ENCODE measurements at regions not wholly inside any gene's neighbourhood (a gene's known extent, or its start where the extent isn't known, plus 50 kb on each side); places are given as distances from the start of the nearest gene placed in this dataset.

GRCh38 chr9:28439688-28440087 lies 866.4 kb upstream of the C9orf72 start:
- Histone ChIP-seq H3K36me3 (ENCODE audit: control insufficient read depth in 1 of 2, insufficient read depth in 2 of 2, low read length in 2 of 2) (no peaks in the 10 kb centered on the region), H3K27me3 (ENCODE audit: insufficient read depth, low read length) (no peaks in the 10 kb centered on the region), H3K9me3 (ENCODE audit: control insufficient read depth in 1 of 2, insufficient read depth in 1 of 2, low read depth in 1 of 2, low read length in 2 of 2) (no peaks in the 10 kb centered on the region; a peak in 2 of 4 replicates), H2AFZ (ENCODE audit: low read depth, low read length, poor library complexity, severe bottlenecking) (no peak overlapping the region), H3K4me1 (ENCODE audit: control insufficient read depth in 1 of 2, insufficient read depth in 2 of 2, low read length in 2 of 2) (no peaks in the 10 kb centered on the region), H3K27ac (ENCODE audit: low read depth, low read length) (no peak overlapping the region), H4K20me1 (ENCODE audit: insufficient read depth) (no peaks in the 10 kb centered on the region), H3K9me2 (ENCODE audit: insufficient read depth) (no peaks in the 10 kb centered on the region), H3K79me2 (ENCODE audit: insufficient read depth, low read length) (no peaks in the 10 kb centered on the region), H3K4me3 (replicated peaks in 1 of 2; ENCODE audit: low read depth in 1 of 2, low read length in 2 of 2) (no peak overlapping the region), H3K4me2 (ENCODE audit: low read length) (no peak overlapping the region), H3K9ac (ENCODE audit: low read length) (no peak overlapping the region)
- no peak for ATAC-seq
- ChIA-PET CTCF (no interaction called here), POLR2A (no interaction called here), RAD21 (ENCODE audit: low non-redundant PET in 1 of 2, low total read pairs in 2 of 2, uncharacterized antibody in 2 of 2, unreplicated experiment in 2 of 2) (no interaction called here)
- intact Hi-C loops (cut with micrococcal nuclease), result no loop called here
- TF ChIP-seq SIN3A (IDR thresholded peaks at IDR 0.05; ENCODE audit: low read depth) (no peak), CEBPB (IDR thresholded peaks at IDR 0.05; ENCODE audit: low read depth) (no peak), ZBTB33 (IDR thresholded peaks at IDR 0.05; ENCODE audit: extremely low read depth, insufficient replicate concordance, low read length) (no peak), POLR2A (IDR thresholded peaks at IDR 0.05; ENCODE audit: borderline replicate concordance, extremely low read depth, insufficient read depth, insufficient read length) (no peak), RAD21 (IDR thresholded peaks at IDR 0.05; ENCODE audit: low read depth) (no peak), POLR2AphosphoS5 (IDR thresholded peaks at IDR 0.05; ENCODE audit: low read depth, low read length) (no peak), SP1 (IDR thresholded peaks at IDR 0.05; ENCODE audit: low read depth) (no peak), FOSL1 (IDR thresholded peaks at IDR 0.05; ENCODE audit: low read depth) (no peak), EZH2phosphoT487 (IDR thresholded peaks at IDR 0.05; ENCODE audit: borderline replicate concordance) (no peak), YY1 (IDR thresholded peaks at IDR 0.05; ENCODE audit: extremely low read depth, insufficient replicate concordance, low read depth, low read length) (no peak), TCF7L2 (IDR thresholded peaks at IDR 0.05; ENCODE audit: borderline replicate concordance, extremely low read depth, insufficient read depth, insufficient read length) (no peak), EGR1 (IDR thresholded peaks at IDR 0.05; ENCODE audit: low read depth) (no peak), SRF (IDR thresholded peaks at IDR 0.05; ENCODE audit: low read depth) (no peak), ATF3 (IDR thresholded peaks at IDR 0.05) (no peak)
- TF ChIP-seq, protein P1, sequence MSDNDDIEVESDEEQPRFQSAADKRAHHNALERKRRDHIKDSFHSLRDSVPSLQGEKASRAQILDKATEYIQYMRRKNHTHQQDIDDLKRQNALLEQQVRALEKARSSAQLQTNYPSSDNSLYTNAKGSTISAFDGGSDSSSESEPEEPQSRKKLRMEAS (IDR thresholded peaks at IDR 0.05), result no peak
- TF ChIP-seq, protein P2, sequence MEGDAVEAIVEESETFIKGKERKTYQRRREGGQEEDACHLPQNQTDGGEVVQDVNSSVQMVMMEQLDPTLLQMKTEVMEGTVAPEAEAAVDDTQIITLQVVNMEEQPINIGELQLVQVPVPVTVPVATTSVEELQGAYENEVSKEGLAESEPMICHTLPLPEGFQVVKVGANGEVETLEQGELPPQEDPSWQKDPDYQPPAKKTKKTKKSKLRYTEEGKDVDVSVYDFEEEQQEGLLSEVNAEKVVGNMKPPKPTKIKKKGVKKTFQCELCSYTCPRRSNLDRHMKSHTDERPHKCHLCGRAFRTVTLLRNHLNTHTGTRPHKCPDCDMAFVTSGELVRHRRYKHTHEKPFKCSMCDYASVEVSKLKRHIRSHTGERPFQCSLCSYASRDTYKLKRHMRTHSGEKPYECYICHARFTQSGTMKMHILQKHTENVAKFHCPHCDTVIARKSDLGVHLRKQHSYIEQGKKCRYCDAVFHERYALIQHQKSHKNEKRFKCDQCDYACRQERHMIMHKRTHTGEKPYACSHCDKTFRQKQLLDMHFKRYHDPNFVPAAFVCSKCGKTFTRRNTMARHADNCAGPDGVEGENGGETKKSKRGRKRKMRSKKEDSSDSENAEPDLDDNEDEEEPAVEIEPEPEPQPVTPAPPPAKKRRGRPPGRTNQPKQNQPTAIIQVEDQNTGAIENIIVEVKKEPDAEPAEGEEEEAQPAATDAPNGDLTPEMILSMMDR (IDR thresholded peaks at IDR 0.05 in 2 of 3, conservative IDR thresholded peaks at IDR 0.05 in 1 of 3; ENCODE audit: borderline replicate concordance in 1 of 3, insufficient read depth in 1 of 3, low read depth in 2 of 3, low read length in 2 of 3), result no peak
- DNase-seq (ENCODE audit: low read depth, low spot score), result no peak
- BruUV-seq (replicated peaks), result no TSS peak
